ENCODE measurements at regions not wholly inside any gene's neighbourhood (a gene's known extent, or its start where the extent isn't known, plus 50 kb on each side); places are given as distances from the start of the nearest gene placed in this dataset.

GRCh38 chr2:120513776-120514357, 167.9 kb downstream of the INHBB start (continued):
- TF ChIP-seq CHD7 (IDR thresholded peaks at IDR 0.05; ENCODE audit: insufficient replicate concordance, low read length), result no peak
- no peak for TF ChIP-seq KDM5A (IDR thresholded peaks at IDR 0.05; ENCODE audit: low read length)
- no peak for TF ChIP-seq ATF2 (IDR thresholded peaks at IDR 0.05; ENCODE audit: low read length)
- TF ChIP-seq EGR1 (IDR thresholded peaks at IDR 0.05; ENCODE audit: borderline replicate concordance, low read depth, low read length), result no peak
- no peak for TF ChIP-seq CBX8 (IDR thresholded peaks at IDR 0.05; ENCODE audit: borderline replicate concordance, low read depth, low read length)
- TF ChIP-seq TBP (IDR thresholded peaks at IDR 0.05; ENCODE audit: low read depth, low read length), result no peak
